Fibroblast of lung (primary cell): ENCODE measurements at regions not wholly inside any gene's neighbourhood (a gene's known extent, or its start where the extent isn't known, plus 50 kb on each side); places are given as distances from the start of the nearest gene placed in this dataset.

ENCODE experiments used
- DNase-seq, 2 donors: peaks; one replicate each; pipeline versions ENCODE4 v3.0.0 to v3.0.0-alpha.2; 2010; ENCODE audit warnings: low read depth in 2 of 2
- H2AFZ ChIP-seq: 2 replicates; pipeline ENCODE4 v1.5.1; 2012; ENCODE audit warnings: low read length, control low read depth, inconsistent platforms
- H3K27ac ChIP-seq: 2 replicates; pipeline ENCODE4 v1.5.1; 2011; ENCODE audit warnings: low read length, control low read depth; ENCODE audit not compliant: insufficient read depth
- H3K27me3 ChIP-seq: 2 replicates; pipeline ENCODE4 v1.5.1; 2011; ENCODE audit warnings: mild to moderate bottlenecking, low read length; ENCODE audit not compliant: control insufficient read depth, insufficient read depth
- H3K36me3 ChIP-seq: 2 replicates; pipeline ENCODE4 v1.5.1; 2011; ENCODE audit warnings: low read length; ENCODE audit not compliant: control insufficient read depth, insufficient read depth
- H3K4me1 ChIP-seq: 2 replicates; pipeline ENCODE4 v1.5.1; 2011; ENCODE audit warnings: low read length; ENCODE audit not compliant: control insufficient read depth, insufficient read depth; ENCODE audit errors: extremely low read depth
- H3K4me2 ChIP-seq: 2 replicates; pipeline ENCODE4 v1.5.1; 2011; ENCODE audit warnings: low read length, control low read depth; ENCODE audit not compliant: insufficient read depth; ENCODE audit errors: extremely low read depth
- H3K4me3 ChIP-seq, 4 experiments: fragments of 200-600 bp in 1 of 4; sonication (generic) in 1 of 4; replicated peaks in 1 of 4; 2 replicates each; pipeline ENCODE4 v1.5.1; 2011 to 2016; ENCODE audit warnings: low read length in 4 of 4, low read depth in 3 of 4, mild to moderate bottlenecking in 3 of 4, control low read depth in 2 of 4, inconsistent platforms in 1 of 4, mixed read lengths in 1 of 4; ENCODE audit not compliant: insufficient read depth in 1 of 4; ENCODE audit errors: control extremely low read depth in 1 of 4
- H3K79me2 ChIP-seq: 2 replicates; pipeline ENCODE4 v1.5.1; 2012; ENCODE audit warnings: mild to moderate bottlenecking, low read length, inconsistent platforms; ENCODE audit not compliant: control insufficient read depth, insufficient read depth
- H3K9ac ChIP-seq: 2 replicates; pipeline ENCODE4 v1.5.1; 2011; ENCODE audit warnings: mild to moderate bottlenecking, low read length, control low read depth; ENCODE audit not compliant: insufficient read depth
- H3K9me3 ChIP-seq: 2 replicates; pipeline ENCODE4 v1.5.1; 2012; ENCODE audit warnings: low read depth, low read length; ENCODE audit not compliant: control insufficient read depth, insufficient read depth
- H4K20me1 ChIP-seq: 2 replicates; pipeline ENCODE4 v1.5.1; 2011; ENCODE audit warnings: low read length; ENCODE audit not compliant: control insufficient read depth, insufficient read depth; ENCODE audit errors: extremely low read depth
- CTCF ChIP-seq, 2 donors: IDR thresholded peaks in 1 of 2; conservative IDR thresholded peaks in 1 of 2; 1 replicate in 1 of 2; 2 replicates in 1 of 2; pipeline ENCODE4 v1.5.1; 2011 to 2012; ENCODE audit warnings: low read length in 2 of 2, control low read depth in 1 of 2, inconsistent platforms in 1 of 2, low read depth in 1 of 2, mild to moderate bottlenecking in 1 of 2
- EZH2 ChIP-seq: IDR thresholded peaks from 2 replicates; pipeline ENCODE4 v1.5.1; 2012; ENCODE audit warnings: low read length, control low read depth, mild to moderate bottlenecking; ENCODE audit errors: missing control alignments

- Histone ChIP-seq H3K27me3 (no peaks in the 10 kb centered on the region), H3K4me2 (no peak overlapping the region), H3K4me1 (no peaks in the 10 kb centered on the region), H3K36me3 (no peaks in the 10 kb centered on the region), H3K79me2 (no peaks in the 10 kb centered on the region), H3K9ac (no peak overlapping the region), H4K20me1 (no peaks in the 10 kb centered on the region), H3K9me3 (no peaks in the 10 kb centered on the region), H3K4me3 (no peak overlapping the region), H3K27ac (no peak overlapping the region), H2AFZ (no peak overlapping the region)
- no peak for TF ChIP-seq EZH2
- TF ChIP-seq CTCF (conservative IDR thresholded peaks at IDR 0.05 in 1 of 2, IDR thresholded peaks at IDR 0.05 in 1 of 2; ENCODE audit: low read depth in 1 of 2, low read length in 2 of 2), result no peak
- DNase-seq, result no peak
Observed at GRCh38 chr15:93296759-93297500, 207.9 kb upstream of the RGMA start.

- TF ChIP-seq CTCF (conservative IDR thresholded peaks at IDR 0.05 in 1 of 2, IDR thresholded peaks at IDR 0.05 in 1 of 2; ENCODE audit: low read depth in 1 of 2, low read length in 2 of 2) (no peak), EZH2 (no peak)
- H3K4me1 ChIP-seq, result no peaks in the 10 kb centered on the region
- no peak overlapping the region for H3K4me3 ChIP-seq
- no peak overlapping the region for H3K9ac ChIP-seq
- DNase-seq, result no peak
- no peaks in the 10 kb centered on the region for H3K79me2 ChIP-seq
- no peaks in the 10 kb centered on the region for H3K27me3 ChIP-seq
- H3K4me2 ChIP-seq, result no peak overlapping the region
- no peak overlapping the region for H3K27ac ChIP-seq
- H4K20me1 ChIP-seq, result no peaks in the 10 kb centered on the region
- H3K36me3 ChIP-seq, result no peaks in the 10 kb centered on the region
- H2AFZ ChIP-seq, result no peak overlapping the region
- no peaks in the 10 kb centered on the region for H3K9me3 ChIP-seq
Observed at GRCh38 chr15:93294896-93295295, 205.9 kb upstream of the RGMA start.

- Histone ChIP-seq H2AFZ (no peak overlapping the region), H3K4me1 (no peaks in the 10 kb centered on the region), H3K36me3 (no peaks in the 10 kb centered on the region), H3K9me3 (no peaks in the 10 kb centered on the region), H3K4me2 (no peak overlapping the region), H3K9ac (no peak overlapping the region), H4K20me1 (no peaks in the 10 kb centered on the region), H3K27ac (no peak overlapping the region), H3K4me3 (no peak overlapping the region), H3K27me3 (no peaks in the 10 kb centered on the region), H3K79me2 (no peaks in the 10 kb centered on the region)
- no peak for DNase-seq
- no peak for TF ChIP-seq EZH2
- no peak for TF ChIP-seq CTCF (conservative IDR thresholded peaks at IDR 0.05 in 1 of 2, IDR thresholded peaks at IDR 0.05 in 1 of 2; ENCODE audit: low read depth in 1 of 2, low read length in 2 of 2)
Observed at GRCh38 chr15:93294066-93294465, 205.1 kb upstream of the RGMA start.
